Esophagus squamous epithelium (tissue), 5 donors: ENCODE measurements at regions not wholly inside any gene's neighbourhood (a gene's known extent, or its start where the extent isn't known, plus 50 kb on each side); places are given as distances from the start of the nearest gene placed in this dataset.

Experiments
- DNase-seq: peaks from one replicate; lab custom pipeline; 2025; lab: John Stamatoyannopoulos, UW
- H3K27ac ChIP-seq, 4 donors: fragments of 200-600 bp; sonication (generic); one replicate each; pipeline ENCODE4 v1.5.1; 2016 to 2019; ENCODE audit warnings: mild to moderate bottlenecking in 1 of 4
- H3K27me3 ChIP-seq, 4 donors: fragments of 200-600 bp; sonication (generic); 1 replicate in 3 of 4; 2 replicates in 1 of 4; pipeline versions ENCODE4 v1.5.1 to v1.6.0; 2017 to 2021; ENCODE audit warnings: antibody characterized with exemption in 1 of 4
- H3K36me3 ChIP-seq, 3 donors: fragments of 200-600 bp; sonication (generic); one replicate each; pipeline ENCODE4 v1.5.1; 2016 to 2019
- H3K4me1 ChIP-seq, 3 donors: fragments of 200-600 bp; sonication (generic); one replicate each; pipeline ENCODE4 v1.5.1; 2017 to 2019
- H3K4me3 ChIP-seq, 4 donors: fragments of 200-600 bp; sonication (generic); 1 replicate in 3 of 4; 2 replicates in 1 of 4; pipeline ENCODE4 v1.5.1; 2016 to 2019; ENCODE audit warnings: mild to moderate bottlenecking in 2 of 4, moderate library complexity in 1 of 4
- H3K9me3 ChIP-seq, 3 donors: fragments of 200-600 bp; sonication (generic); one replicate each; pipeline ENCODE4 v1.5.1; 2016 to 2019
- POLR2A ChIP-seq, 4 donors: fragments of 450-650 bp; IDR thresholded peaks; one replicate each; pipeline ENCODE4 v1.6.1; 2017; ENCODE audit warnings: antibody characterized with exemption in 4 of 4, mild to moderate bottlenecking in 4 of 4, moderate library complexity in 3 of 4
- WGBS, 2 donors: methylation state at CpG; one replicate each; pipeline ENCODE4 v1.1.5; 2018; 5-methylcytosine and 5-hydroxymethylcytosine counted together
- intact Hi-C: fragments of 100-400 bp; cut with DNase I; formaldehyde crosslinking; loops from one replicate; pipeline ENCODE4 v1.15.0; 2022
- TF ChIP-seq, protein P1 (sequence below), 6 experiments: fragments of 450-650 bp in 4 of 6; fragments of 200-600 bp in 2 of 6; sonication (generic) in 2 of 6; IDR thresholded peaks; one replicate each; pipeline ENCODE4 v1.5.1; 2016 to 2019; ENCODE audit warnings: antibody characterized with exemption in 6 of 6, mild to moderate bottlenecking in 4 of 6, moderate library complexity in 4 of 6
- donor health status: DM: yes; HTN: yes; CAD: no.

DNA sequence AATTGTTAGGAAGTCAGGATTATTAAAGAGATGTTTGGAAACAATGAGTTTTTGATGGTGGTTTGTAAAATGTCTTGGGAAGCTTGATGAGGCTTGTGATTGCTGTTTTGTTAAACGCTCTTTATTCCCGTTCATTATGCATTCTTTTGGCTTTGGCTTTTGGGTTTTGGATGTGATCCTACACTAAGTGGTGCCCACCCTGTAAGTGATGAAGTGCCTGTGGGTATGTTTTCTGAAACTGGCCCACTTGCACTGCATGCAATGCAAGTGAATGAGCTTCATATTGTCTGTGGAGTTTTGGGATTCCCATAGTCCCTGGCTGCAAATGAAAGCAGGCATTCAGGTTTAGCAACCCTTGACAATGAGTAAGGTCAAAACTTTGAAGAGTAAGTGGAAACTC lies 1035.5 kb upstream of the WWC1 start:
- no peaks in the 10 kb centered on the region for H3K27me3 ChIP-seq
- H3K36me3 ChIP-seq: no peaks in the 10 kb centered on the region
- no peaks in the 10 kb centered on the region for H3K4me1 ChIP-seq
- intact Hi-C loops: no loop called here
- no peak overlapping the region for H3K27ac ChIP-seq
- TF ChIP-seq POLR2A (IDR thresholded peaks at IDR 0.05): no peak
- TF ChIP-seq, protein P1, sequence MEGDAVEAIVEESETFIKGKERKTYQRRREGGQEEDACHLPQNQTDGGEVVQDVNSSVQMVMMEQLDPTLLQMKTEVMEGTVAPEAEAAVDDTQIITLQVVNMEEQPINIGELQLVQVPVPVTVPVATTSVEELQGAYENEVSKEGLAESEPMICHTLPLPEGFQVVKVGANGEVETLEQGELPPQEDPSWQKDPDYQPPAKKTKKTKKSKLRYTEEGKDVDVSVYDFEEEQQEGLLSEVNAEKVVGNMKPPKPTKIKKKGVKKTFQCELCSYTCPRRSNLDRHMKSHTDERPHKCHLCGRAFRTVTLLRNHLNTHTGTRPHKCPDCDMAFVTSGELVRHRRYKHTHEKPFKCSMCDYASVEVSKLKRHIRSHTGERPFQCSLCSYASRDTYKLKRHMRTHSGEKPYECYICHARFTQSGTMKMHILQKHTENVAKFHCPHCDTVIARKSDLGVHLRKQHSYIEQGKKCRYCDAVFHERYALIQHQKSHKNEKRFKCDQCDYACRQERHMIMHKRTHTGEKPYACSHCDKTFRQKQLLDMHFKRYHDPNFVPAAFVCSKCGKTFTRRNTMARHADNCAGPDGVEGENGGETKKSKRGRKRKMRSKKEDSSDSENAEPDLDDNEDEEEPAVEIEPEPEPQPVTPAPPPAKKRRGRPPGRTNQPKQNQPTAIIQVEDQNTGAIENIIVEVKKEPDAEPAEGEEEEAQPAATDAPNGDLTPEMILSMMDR (IDR thresholded peaks at IDR 0.05): no peak
- H3K9me3 ChIP-seq: no peaks in the 10 kb centered on the region
- WGBS, 2 donors: 59 to 60% methylated on average over 2 of the region's 2 CpGs
- no peak for DNase-seq
- no peak overlapping the region for H3K4me3 ChIP-seq

DNA sequence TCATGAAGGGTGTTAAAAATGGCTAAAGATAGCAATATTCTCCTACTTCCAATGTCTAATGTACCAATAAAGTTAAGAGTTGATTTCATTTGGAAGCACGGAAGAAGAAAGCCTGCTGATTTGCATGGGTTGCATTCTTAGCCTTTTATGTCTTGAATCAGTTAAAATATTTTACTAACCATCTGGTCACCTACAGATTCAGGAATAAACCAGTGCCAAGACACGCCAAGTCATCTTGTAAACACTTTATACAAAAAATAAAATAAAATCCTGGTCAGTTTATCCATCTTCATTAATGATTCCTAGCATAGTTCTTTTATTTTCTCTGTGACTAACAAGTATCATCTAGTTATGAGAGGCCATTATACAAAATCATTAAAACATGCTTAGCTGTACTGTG lies 1031.6 kb upstream of the WWC1 start:
- no peaks in the 10 kb centered on the region for H3K9me3 ChIP-seq
- H3K27ac ChIP-seq: no peak overlapping the region
- WGBS, 2 donors: 61 to 67% methylated on average over 2 of the region's 2 CpGs
- no peak overlapping the region for H3K4me3 ChIP-seq
- H3K4me1 ChIP-seq: no peaks in the 10 kb centered on the region
- H3K27me3 ChIP-seq: no peaks in the 10 kb centered on the region
- intact Hi-C loops: no loop called here
- DNase-seq: no peak
- H3K36me3 ChIP-seq: no peaks in the 10 kb centered on the region
- TF ChIP-seq POLR2A (IDR thresholded peaks at IDR 0.05): no peak
- TF ChIP-seq, protein P1 (IDR thresholded peaks at IDR 0.05): no peak

DNA sequence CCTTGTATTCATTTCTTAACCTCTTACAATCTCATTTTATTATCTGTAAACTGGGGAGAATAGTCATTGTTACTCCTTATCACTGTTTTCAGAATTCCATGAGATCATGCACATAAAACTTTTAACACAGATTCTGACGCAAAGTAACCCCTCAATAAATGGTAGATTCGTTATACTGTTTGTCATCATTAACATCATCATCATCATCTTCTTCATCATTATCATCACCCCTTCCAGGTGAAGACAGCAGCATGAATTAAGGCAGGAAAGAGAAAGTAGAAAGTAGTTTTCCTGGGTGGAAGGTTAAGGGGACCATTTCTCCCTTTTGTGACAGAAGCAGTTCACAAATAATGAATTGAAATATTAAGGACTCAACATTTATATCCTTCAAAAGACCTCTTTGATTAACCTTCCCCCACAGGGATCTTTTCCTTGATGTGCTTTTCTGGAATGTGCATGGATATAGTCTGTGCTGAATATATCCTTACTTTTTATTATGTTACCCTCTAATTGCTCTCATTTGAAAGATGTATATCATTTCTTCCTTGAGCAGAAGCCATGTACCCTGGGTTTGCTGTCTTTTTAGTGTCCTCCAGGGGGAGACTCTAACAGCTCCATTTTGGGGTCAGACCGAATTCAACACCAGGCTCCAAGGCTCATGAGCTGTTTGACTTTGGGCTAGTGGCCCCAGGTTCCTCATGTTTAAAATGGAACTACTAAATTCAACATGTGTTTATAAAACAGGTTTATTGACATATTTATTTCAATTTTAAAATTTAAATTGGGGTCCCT lies 1029.9 kb upstream of the WWC1 start:
- no peaks in the 10 kb centered on the region for H3K4me1 ChIP-seq

DNA sequence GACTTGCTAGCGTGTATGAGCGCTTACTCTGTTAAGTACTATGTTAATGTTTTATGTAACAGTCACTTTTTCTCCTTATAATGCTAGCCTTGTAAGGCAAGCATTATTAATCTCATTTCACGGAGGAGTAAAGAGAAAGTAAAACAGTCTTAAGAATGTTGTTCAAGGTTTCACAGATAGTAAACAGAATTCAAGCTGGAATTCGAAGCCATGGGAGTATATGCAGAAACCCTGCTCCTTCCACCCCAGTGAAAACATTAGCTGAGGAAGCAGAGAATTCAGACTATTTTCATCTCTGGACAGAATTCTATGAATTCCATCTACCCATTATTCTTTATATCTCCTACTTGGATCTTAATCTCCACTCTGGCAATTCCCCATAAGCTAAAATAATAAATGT lies 1028.3 kb upstream of the WWC1 start:
- no peaks in the 10 kb centered on the region for H3K36me3 ChIP-seq
- H3K4me3 ChIP-seq: no peak overlapping the region
- DNase-seq: no peak
- intact Hi-C loops: no loop called here
- no peaks in the 10 kb centered on the region for H3K9me3 ChIP-seq
- TF ChIP-seq POLR2A (IDR thresholded peaks at IDR 0.05): no peak
- TF ChIP-seq, protein P1 (IDR thresholded peaks at IDR 0.05): no peak
- no peaks in the 10 kb centered on the region for H3K27me3 ChIP-seq
- H3K27ac ChIP-seq: no peak overlapping the region
- no peaks in the 10 kb centered on the region for H3K4me1 ChIP-seq
- WGBS, 2 donors: 70 to 73% methylated on average over 4 of the region's 4 CpGs

More for the DNA sequence above, 1029.9 kb upstream of the WWC1 start:
- H3K27me3 ChIP-seq: no peaks in the 10 kb centered on the region
- H3K27ac ChIP-seq: no peak overlapping the region
- intact Hi-C loops: no loop called here
- H3K9me3 ChIP-seq: no peaks in the 10 kb centered on the region
- H3K4me3 ChIP-seq: no peak overlapping the region
- no peak for TF ChIP-seq POLR2A (IDR thresholded peaks at IDR 0.05)
- TF ChIP-seq, protein P1 (IDR thresholded peaks at IDR 0.05): peak in 1 of 6 experiments; percentile 36
- 69 to 78% methylated on average over 3 of the region's 3 CpGs for WGBS, 2 donors
- no peaks in the 10 kb centered on the region for H3K36me3 ChIP-seq
- no peak for DNase-seq

DNA sequence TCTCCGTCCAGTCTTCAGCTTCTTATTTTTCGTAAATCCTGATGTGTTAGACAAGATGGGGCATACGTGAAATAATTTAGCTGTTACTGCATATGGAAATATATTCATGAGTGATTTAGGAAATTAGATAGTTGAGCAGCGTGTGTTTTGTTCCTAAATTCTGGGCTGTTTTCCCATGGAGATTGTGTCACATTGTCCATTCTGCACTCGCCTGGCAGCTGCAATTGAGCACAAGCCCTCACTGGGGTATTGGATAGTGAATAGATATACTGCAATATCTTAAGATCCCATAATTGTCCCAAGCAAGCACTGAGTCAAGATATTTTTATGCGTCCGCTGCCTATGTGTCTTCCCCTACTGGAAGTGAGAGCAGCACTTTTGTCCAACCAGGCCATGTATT lies 1027.1 kb upstream of the WWC1 start:
- Histone ChIP-seq H3K9me3 (no peaks in the 10 kb centered on the region), H3K36me3 (no peaks in the 10 kb centered on the region), H3K4me1 (no peaks in the 10 kb centered on the region), H3K4me3 (no peak overlapping the region), H3K27ac (no peak overlapping the region), H3K27me3 (no peaks in the 10 kb centered on the region)
- TF ChIP-seq, protein P1 (IDR thresholded peaks at IDR 0.05): no peak
- TF ChIP-seq POLR2A (IDR thresholded peaks at IDR 0.05): no peak
- DNase-seq: no peak
- 74 to 83% methylated on average over 7 of the region's 7 CpGs for WGBS, 2 donors
- intact Hi-C loops: no loop called here
